ENCODE measurements at regions not wholly inside any gene's neighbourhood (a gene's known extent, or its start where the extent isn't known, plus 50 kb on each side); places are given as distances from the start of the nearest gene placed in this dataset.

GRCh38 chr6:167687116-167687725 lies 139.5 kb upstream of the AFDN start:
- no peak for ATAC-seq
- TF ChIP-seq CSDC2 (CRISPR knock-in tag; IDR thresholded peaks at IDR 0.05) (no peak), ARNTL (CRISPR knock-in tag; IDR thresholded peaks at IDR 0.05; ENCODE audit: borderline replicate concordance, low read depth) (no peak), ZNF70 (CRISPR knock-in tag; IDR thresholded peaks at IDR 0.05) (no peak), ZFP30 (CRISPR knock-in tag; IDR thresholded peaks at IDR 0.05) (no peak), PPARA (CRISPR knock-in tag; IDR thresholded peaks at IDR 0.05; ENCODE audit: borderline replicate concordance) (no peak), TOX (CRISPR knock-in tag; IDR thresholded peaks at IDR 0.05; ENCODE audit: borderline replicate concordance) (no peak), RARB (CRISPR knock-in tag; IDR thresholded peaks at IDR 0.05) (no peak), ZFP3 (CRISPR knock-in tag; IDR thresholded peaks at IDR 0.05) (no peak), ZNF565 (CRISPR knock-in tag; conservative IDR thresholded peaks at IDR 0.05; ENCODE audit: low read depth) (no peak), ESRRG (CRISPR knock-in tag; IDR thresholded peaks at IDR 0.05) (no peak), ISL1 (CRISPR knock-in tag; IDR thresholded peaks at IDR 0.05) (no peak), GLIS3 (CRISPR knock-in tag; IDR thresholded peaks at IDR 0.05) (no peak), PATZ1 (CRISPR knock-in tag; IDR thresholded peaks at IDR 0.05; ENCODE audit: borderline replicate concordance) (no peak), OSR1 (CRISPR knock-in tag; IDR thresholded peaks at IDR 0.05) (no peak), BACH2 (CRISPR knock-in tag; IDR thresholded peaks at IDR 0.05; ENCODE audit: borderline replicate concordance) (no peak), ZC3H10 (CRISPR knock-in tag; IDR thresholded peaks at IDR 0.05) (no peak)
- TF ChIP-seq, protein P1, sequence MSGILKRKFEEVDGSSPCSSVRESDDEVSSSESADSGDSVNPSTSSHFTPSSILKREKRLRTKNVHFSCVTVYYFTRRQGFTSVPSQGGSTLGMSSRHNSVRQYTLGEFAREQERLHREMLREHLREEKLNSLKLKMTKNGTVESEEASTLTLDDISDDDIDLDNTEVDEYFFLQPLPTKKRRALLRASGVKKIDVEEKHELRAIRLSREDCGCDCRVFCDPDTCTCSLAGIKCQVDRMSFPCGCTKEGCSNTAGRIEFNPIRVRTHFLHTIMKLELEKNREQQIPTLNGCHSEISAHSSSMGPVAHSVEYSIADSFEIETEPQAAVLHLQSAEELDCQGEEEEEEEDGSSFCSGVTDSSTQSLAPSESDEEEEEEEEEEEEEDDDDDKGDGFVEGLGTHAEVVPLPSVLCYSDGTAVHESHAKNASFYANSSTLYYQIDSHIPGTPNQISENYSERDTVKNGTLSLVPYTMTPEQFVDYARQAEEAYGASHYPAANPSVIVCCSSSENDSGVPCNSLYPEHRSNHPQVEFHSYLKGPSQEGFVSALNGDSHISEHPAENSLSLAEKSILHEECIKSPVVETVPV (CRISPR knock-in tag; IDR thresholded peaks at IDR 0.05) = no peak
- TF ChIP-seq, protein P2, sequence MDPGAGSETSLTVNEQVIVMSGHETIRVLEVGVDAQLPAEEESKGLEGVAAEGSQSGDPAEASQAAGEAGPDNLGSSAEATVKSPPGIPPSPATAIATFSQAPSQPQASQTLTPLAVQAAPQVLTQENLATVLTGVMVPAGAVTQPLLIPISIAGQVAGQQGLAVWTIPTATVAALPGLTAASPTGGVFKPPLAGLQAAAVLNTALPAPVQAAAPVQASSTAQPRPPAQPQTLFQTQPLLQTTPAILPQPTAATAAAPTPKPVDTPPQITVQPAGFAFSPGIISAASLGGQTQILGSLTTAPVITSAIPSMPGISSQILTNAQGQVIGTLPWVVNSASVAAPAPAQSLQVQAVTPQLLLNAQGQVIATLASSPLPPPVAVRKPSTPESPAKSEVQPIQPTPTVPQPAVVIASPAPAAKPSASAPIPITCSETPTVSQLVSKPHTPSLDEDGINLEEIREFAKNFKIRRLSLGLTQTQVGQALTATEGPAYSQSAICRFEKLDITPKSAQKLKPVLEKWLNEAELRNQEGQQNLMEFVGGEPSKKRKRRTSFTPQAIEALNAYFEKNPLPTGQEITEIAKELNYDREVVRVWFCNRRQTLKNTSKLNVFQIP (CRISPR knock-in tag; IDR thresholded peaks at IDR 0.05; ENCODE audit: borderline replicate concordance, low read depth) = no peak
- TF ChIP-seq, protein P3, sequence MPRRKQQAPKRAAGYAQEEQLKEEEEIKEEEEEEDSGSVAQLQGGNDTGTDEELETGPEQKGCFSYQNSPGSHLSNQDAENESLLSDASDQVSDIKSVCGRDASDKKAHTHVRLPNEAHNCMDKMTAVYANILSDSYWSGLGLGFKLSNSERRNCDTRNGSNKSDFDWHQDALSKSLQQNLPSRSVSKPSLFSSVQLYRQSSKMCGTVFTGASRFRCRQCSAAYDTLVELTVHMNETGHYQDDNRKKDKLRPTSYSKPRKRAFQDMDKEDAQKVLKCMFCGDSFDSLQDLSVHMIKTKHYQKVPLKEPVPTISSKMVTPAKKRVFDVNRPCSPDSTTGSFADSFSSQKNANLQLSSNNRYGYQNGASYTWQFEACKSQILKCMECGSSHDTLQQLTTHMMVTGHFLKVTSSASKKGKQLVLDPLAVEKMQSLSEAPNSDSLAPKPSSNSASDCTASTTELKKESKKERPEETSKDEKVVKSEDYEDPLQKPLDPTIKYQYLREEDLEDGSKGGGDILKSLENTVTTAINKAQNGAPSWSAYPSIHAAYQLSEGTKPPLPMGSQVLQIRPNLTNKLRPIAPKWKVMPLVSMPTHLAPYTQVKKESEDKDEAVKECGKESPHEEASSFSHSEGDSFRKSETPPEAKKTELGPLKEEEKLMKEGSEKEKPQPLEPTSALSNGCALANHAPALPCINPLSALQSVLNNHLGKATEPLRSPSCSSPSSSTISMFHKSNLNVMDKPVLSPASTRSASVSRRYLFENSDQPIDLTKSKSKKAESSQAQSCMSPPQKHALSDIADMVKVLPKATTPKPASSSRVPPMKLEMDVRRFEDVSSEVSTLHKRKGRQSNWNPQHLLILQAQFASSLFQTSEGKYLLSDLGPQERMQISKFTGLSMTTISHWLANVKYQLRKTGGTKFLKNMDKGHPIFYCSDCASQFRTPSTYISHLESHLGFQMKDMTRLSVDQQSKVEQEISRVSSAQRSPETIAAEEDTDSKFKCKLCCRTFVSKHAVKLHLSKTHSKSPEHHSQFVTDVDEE (CRISPR knock-in tag; IDR thresholded peaks at IDR 0.05) = no peak

- ATAC-seq = no peak
- TF ChIP-seq PATZ1 (CRISPR knock-in tag; IDR thresholded peaks at IDR 0.05; ENCODE audit: borderline replicate concordance) (no peak), RARB (CRISPR knock-in tag; IDR thresholded peaks at IDR 0.05) (no peak), PPARA (CRISPR knock-in tag; IDR thresholded peaks at IDR 0.05; ENCODE audit: borderline replicate concordance) (no peak), ARNTL (CRISPR knock-in tag; IDR thresholded peaks at IDR 0.05; ENCODE audit: borderline replicate concordance, low read depth) (no peak), ZNF8 (CRISPR knock-in tag; IDR thresholded peaks at IDR 0.05) (no peak), SNAI2 (CRISPR knock-in tag; IDR thresholded peaks at IDR 0.05) (no peak), OSR1 (CRISPR knock-in tag; IDR thresholded peaks at IDR 0.05) (no peak), ISL1 (CRISPR knock-in tag; IDR thresholded peaks at IDR 0.05) (no peak), CSDC2 (CRISPR knock-in tag; IDR thresholded peaks at IDR 0.05) (no peak), GLIS3 (CRISPR knock-in tag; IDR thresholded peaks at IDR 0.05) (no peak), CREB5 (CRISPR knock-in tag; IDR thresholded peaks at IDR 0.05; ENCODE audit: low read depth) (no peak), BACH2 (CRISPR knock-in tag; IDR thresholded peaks at IDR 0.05; ENCODE audit: borderline replicate concordance) (no peak), ZNF70 (CRISPR knock-in tag; IDR thresholded peaks at IDR 0.05) (no peak), TCF4 (CRISPR knock-in tag; IDR thresholded peaks at IDR 0.05; ENCODE audit: borderline replicate concordance) (no peak)
- TF ChIP-seq, protein P1 (CRISPR knock-in tag; IDR thresholded peaks at IDR 0.05) = no peak
- TF ChIP-seq, protein P3 (CRISPR knock-in tag; IDR thresholded peaks at IDR 0.05) = no peak
These were observed 138.6 kb upstream of the AFDN start for GRCh38 chr6:167688123-167688522.

All from SK-N-SH treated with all-trans-retinoic acid at 6 μM for 48 hours (cell line).